ENCODE measurements at regions not wholly inside any gene's neighbourhood (a gene's known extent, or its start where the extent isn't known, plus 50 kb on each side); places are given as distances from the start of the nearest gene placed in this dataset.

DNA sequence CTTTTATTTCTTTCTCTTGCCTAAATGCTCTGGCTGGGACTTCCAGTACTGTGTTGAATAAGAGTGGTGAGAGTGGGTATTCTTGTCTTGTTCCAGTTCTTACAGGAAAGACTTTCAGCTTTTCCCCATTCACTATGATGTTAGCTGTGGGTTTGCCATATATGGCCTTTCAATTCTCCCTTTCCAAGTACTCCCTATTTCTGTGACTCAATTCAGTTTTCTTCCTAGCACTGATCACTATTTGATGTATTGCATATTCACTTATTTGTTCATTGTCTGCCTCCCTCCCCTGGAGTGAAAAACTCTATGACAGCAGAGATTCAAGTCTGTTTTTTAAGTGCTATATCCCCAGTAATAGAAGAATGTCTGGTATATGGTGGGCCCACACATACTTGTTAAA, 618.2 kb upstream of the CAMK1G start:
- TF ChIP-seq, protein P1, sequence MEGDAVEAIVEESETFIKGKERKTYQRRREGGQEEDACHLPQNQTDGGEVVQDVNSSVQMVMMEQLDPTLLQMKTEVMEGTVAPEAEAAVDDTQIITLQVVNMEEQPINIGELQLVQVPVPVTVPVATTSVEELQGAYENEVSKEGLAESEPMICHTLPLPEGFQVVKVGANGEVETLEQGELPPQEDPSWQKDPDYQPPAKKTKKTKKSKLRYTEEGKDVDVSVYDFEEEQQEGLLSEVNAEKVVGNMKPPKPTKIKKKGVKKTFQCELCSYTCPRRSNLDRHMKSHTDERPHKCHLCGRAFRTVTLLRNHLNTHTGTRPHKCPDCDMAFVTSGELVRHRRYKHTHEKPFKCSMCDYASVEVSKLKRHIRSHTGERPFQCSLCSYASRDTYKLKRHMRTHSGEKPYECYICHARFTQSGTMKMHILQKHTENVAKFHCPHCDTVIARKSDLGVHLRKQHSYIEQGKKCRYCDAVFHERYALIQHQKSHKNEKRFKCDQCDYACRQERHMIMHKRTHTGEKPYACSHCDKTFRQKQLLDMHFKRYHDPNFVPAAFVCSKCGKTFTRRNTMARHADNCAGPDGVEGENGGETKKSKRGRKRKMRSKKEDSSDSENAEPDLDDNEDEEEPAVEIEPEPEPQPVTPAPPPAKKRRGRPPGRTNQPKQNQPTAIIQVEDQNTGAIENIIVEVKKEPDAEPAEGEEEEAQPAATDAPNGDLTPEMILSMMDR (IDR thresholded peaks at IDR 0.05; ENCODE audit: insufficient read depth, low read depth, low read length) = no peak
- TF ChIP-seq EZH2 (IDR thresholded peaks at IDR 0.05; ENCODE audit: insufficient read depth, low read length) = no peak
